NCI-H2107 treated with DMSO at 0.1 percent for 48 hours (cell line): ENCODE measurements at regions not wholly inside any gene's neighbourhood (a gene's known extent, or its start where the extent isn't known, plus 50 kb on each side); places are given as distances from the start of the nearest gene placed in this dataset.

Experiments used
- DNase-seq: peaks from one replicate; lab custom pipeline; 2025; ENCODE audit not compliant: unreplicated experiment; lab: John Stamatoyannopoulos, UW

- no peak for DNase-seq
Measured at GRCh38 chr9:108681851-108682590, 173.8 kb downstream of the ACTL7B start.

GRCh38 chr9:108680946-108681345, 174.8 kb downstream of the ACTL7B start:
- no peak for DNase-seq

DNA sequence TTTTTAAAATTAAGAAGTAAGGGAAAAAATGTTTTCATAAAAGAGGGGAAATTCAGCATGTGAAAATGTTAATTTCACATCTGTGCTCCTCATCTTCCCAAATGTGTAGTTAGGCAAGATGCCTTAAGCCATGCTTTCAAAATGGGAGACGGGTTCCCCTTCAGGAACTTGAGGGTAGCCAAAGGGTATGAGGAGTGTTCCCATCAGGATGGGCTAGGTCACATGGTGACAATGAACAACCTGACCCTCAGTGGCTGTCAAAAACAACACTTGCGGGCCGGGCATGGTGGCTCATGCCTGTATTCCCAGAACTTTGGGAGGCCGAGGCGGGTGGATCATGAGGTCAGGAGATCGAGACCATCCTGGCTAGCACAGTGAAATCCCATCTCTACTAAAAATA, 178.0 kb downstream of the ACTL7B start:
- DNase-seq, result no peak

GRCh38 chr9:108676355-108676754, 179.4 kb downstream of the ACTL7B start:
- no peak for DNase-seq

GRCh38 chr9:108675708-108676107, 180.1 kb downstream of the ACTL7B start:
- DNase-seq, result no peak

GRCh38 chr9:108674766-108675530, 180.8 kb downstream of the ACTL7B start:
- no peak for DNase-seq

DNA sequence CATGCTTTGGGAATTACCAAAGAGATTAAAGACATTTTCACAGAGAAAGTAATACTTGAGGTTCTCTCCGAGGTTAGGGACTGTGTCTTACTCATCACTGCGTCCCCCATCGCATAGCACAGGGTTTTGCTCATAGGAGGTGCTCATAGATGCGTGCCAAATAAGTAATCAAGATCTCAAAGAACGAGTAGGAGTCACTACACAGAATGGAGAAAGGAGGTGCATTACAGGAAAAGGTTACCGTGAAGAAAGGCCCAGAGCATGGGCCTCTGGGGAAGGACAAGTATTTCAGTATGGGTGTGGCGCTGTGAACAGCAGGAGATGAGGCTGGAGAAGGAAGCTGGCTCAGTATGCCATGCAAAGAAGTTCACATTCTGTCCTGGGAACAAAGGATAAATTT, 182.4 kb downstream of the ACTL7B start:
- DNase-seq, result no peak

GRCh38 chr9:108672475-108673190, 183.2 kb downstream of the ACTL7B start:
- DNase-seq, result no peak

- no peak for DNase-seq
Measured at GRCh38 chr9:108671794-108672193, 184.0 kb downstream of the ACTL7B start.

DNA sequence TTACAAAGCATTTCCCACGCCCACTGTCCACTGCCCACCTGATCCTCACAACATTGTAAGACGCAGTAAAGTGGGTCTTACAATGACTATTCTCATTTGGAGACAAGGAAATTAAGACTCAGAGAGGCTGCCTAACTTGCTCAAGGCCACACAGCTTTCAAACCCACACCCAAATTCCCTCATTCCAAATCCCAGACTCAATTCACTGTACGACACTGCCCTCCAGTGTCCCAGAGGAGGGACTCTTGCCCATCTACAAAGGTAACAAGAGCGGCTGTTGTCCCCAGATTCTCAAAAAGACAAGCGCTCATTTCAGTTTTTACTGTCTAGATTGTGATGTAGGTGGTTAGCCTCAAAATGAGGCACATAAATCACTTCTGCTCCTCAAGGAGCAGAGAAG, 184.6 kb downstream of the ACTL7B start:
- DNase-seq, result no peak

GRCh38 chr9:108668938-108669335, 186.8 kb downstream of the ACTL7B start:
- no peak for DNase-seq

- no peak for DNase-seq
Measured at GRCh38 chr9:108668191-108668937, 187.4 kb downstream of the ACTL7B start.

DNA sequence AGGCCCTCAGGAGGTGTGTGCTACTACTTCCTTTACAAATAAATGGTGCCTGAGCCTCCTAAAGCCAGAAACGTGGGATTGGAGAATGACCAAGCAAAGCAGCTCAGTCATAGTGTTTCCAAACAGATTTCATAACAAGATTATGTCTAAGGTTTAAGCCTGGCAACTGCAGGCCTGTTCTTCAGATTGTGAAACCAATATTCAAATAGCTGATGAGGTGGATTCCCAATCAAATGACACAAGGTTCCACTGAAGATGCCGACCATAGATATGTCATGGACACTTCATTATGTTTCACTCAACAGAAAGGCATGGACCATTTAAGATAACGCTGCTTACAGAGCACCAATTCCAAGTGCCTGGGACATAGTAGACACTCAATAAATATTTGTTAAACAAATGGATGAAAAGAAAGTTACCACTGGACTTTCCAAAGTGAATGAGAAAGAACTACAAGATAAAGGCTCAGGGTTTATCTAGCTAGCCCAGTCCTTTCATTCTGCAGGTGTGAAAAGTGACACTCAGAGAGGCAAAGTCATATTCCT, 189.5 kb downstream of the ACTL7B start:
- DNase-seq, result no peak

GRCh38 chr9:108665521-108666239, 190.1 kb downstream of the ACTL7B start:
- no peak for DNase-seq

DNA sequence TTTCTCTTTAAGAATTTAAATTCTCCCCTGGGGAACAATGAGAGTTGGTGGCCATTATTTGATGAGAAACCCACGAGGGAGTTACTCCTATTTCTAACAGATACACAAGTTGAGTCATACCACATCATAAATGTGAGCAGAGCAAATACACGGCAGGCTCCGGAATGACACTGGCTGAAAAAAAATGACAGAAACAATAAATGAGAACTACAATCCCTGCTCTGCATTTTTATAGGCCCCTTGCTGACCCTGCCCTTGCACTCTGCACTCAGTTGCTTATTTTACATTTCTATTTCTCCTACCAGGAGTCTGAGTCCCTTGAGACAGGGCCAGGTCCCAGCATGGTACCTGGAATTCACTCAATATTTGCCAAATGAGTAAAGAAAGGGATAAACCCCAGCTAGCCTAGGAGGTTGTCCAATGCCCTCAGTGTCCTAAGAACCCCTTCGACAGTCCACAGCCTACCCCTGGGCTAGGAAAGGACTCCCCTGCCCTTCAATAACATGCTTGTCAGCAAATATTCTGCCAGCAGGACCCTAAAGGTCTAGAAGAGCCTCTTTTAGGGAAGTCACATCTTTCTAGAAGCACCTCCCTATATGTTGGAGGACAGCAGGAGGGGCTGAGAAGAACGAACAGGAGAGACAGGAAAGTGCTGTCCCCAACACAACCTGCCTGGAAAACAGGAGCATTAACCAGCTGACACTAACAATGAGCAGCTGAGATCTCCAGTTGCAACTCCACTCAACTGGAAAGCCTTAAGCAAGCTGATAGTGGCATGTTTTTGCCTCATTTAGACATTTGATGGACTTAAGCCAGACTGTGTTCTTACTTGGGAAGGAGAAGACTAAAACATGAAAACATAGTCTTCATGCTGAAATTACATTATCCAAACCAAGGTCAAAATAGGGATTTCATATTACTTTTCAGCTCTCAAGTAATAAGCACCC, 191.2 kb downstream of the ACTL7B start:
- DNase-seq, result no peak

- no peak for DNase-seq
Measured at GRCh38 chr9:108663422-108663821, 192.4 kb downstream of the ACTL7B start.

- DNase-seq, result no peak
Measured at GRCh38 chr9:108662956-108663355, 192.8 kb downstream of the ACTL7B start.

- DNase-seq, result no peak
Measured at GRCh38 chr9:108662091-108662875, 193.5 kb downstream of the ACTL7B start.
